K562 (cell line): ENCODE measurements at regions not wholly inside any gene's neighbourhood (a gene's known extent, or its start where the extent isn't known, plus 50 kb on each side); places are given as distances from the start of the nearest gene placed in this dataset.

ENCODE experiments used
- CBFB ChIP-seq: sonication (generic); formaldehyde crosslinking; IDR thresholded peaks from 2 replicates; pipeline ENCODE4 v1.4.0; 2020; ENCODE audit warnings: mild to moderate bottlenecking, missing genetic modification reagents
- ELK1 ChIP-seq: sonication (generic); formaldehyde crosslinking; IDR thresholded peaks from 2 replicates; pipeline ENCODE4 v1.8.1; 2022; ENCODE audit warnings: missing genetic modification reagents
- EZH2 ChIP-seq: IDR thresholded peaks from 2 replicates; pipeline ENCODE4 v1.6.1; 2012; ENCODE audit warnings: low read depth, mild to moderate bottlenecking, inconsistent platforms, low read length, borderline replicate concordance
- FOXM1 ChIP-seq, 2 experiments: fragments of 450-650 bp in 1 of 2; sonication (generic) in 1 of 2; formaldehyde crosslinking in 1 of 2; IDR thresholded peaks; 2 replicates each; pipeline versions ENCODE4 v1.6.1 to v1.9.0; 2017 to 2022; ENCODE audit warnings: low read depth in 2 of 2, mild to moderate bottlenecking in 2 of 2, missing genetic modification reagents in 1 of 2, moderate library complexity in 1 of 2
- MAX ChIP-seq: sonication (generic); formaldehyde crosslinking; IDR thresholded peaks from 2 replicates; pipeline ENCODE4 v1.9.0; 2022; ENCODE audit warnings: mild to moderate bottlenecking, missing genetic modification reagents
- MEF2D ChIP-seq: conservative IDR thresholded peaks from 2 replicates; pipeline ENCODE4 v1.6.1; 2016; ENCODE audit warnings: low read depth, missing genetic modification characterization, missing compliant biosample characterization
- POLR2AphosphoS5 ChIP-seq: IDR thresholded peaks from 2 replicates; pipeline ENCODE4 v1.6.1; 2011; ENCODE audit warnings: mild to moderate bottlenecking, low read depth, low read length, moderate library complexity; ENCODE audit not compliant: control insufficient read depth, insufficient read depth
- PURB ChIP-seq: sonication (generic); formaldehyde crosslinking; IDR thresholded peaks from 2 replicates; pipeline ENCODE4 v1.9.0; 2021; ENCODE audit warnings: low read depth, mild to moderate bottlenecking, missing genetic modification reagents
- SMAD3 ChIP-seq: fragments of 450-650 bp; formaldehyde crosslinking; conservative IDR thresholded peaks from 2 replicates; pipeline ENCODE4 v1.4.0; 2020; ENCODE audit warnings: mild to moderate bottlenecking
- SPI1 ChIP-seq: IDR thresholded peaks from 2 replicates; pipeline ENCODE4 v1.6.1; 2011; ENCODE audit warnings: low read depth, low read length, control low read depth, borderline replicate concordance
- TAF7 ChIP-seq: fragments of 450-650 bp; IDR thresholded peaks from 2 replicates; pipeline ENCODE4 v1.6.1; 2016; ENCODE audit warnings: missing genetic modification characterization, missing compliant biosample characterization
- TARDBP ChIP-seq: fragments of 450-650 bp; IDR thresholded peaks from 2 replicates; pipeline ENCODE4 v1.6.1; 2016

DNA sequence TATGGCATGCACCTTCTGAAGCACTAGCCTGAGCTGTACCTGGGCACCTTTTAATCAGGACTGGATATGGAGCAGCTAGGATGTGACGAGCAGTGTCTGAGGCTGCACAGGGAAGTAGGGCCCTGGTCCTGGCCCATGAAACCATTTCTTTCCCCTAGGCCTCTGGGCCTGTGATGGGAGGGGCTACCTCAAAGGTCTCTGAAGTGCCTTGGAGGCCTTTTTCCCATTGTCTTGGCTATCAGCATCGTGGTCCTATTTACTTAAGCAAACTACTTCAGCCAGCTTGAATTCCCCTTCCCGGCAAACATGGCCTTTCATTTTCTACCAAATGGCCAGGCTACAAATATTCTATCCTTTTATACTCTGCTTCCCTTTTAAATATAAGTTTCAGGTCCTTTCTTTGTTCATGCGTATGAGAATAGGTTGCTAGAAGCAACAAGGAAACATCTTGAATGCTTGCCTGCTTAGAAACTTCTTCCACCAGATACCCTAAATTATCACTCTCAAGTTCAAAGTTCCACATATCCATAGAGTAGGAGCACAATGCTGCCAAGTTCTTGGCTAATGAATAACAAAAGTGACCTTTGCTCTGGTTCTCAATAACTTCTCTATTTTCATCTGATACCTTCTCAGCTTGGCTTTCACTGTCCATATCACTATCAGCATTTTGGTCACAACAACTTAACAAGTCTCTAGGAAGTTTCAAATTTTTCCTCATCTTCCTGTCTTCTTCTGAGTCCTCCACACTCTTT, 673.1 kb downstream of the HTR1B start:
- TF ChIP-seq SMAD3 = no peak
- TF ChIP-seq CBFB (CRISPR knock-in tag) = no peak
- TF ChIP-seq PURB = no peak
- TF ChIP-seq TARDBP = no peak
- no peak for TF ChIP-seq FOXM1 (IDR thresholded peaks at IDR 0.05; ENCODE audit: low read depth)
- TF ChIP-seq FOXM1 (CRISPR knock-in tag; IDR thresholded peaks at IDR 0.05; ENCODE audit: low read depth) = no peak
- TF ChIP-seq EZH2 = no peak
- TF ChIP-seq MAX = no peak
- no peak for TF ChIP-seq SPI1
- TF ChIP-seq MEF2D (tag) = no peak
- TF ChIP-seq ELK1 = no peak
- no peak for TF ChIP-seq TAF7 (tag)
- no peak for TF ChIP-seq POLR2AphosphoS5
